ENCODE measurements at regions not wholly inside any gene's neighbourhood (a gene's known extent, or its start where the extent isn't known, plus 50 kb on each side); places are given as distances from the start of the nearest gene placed in this dataset.

DNA sequence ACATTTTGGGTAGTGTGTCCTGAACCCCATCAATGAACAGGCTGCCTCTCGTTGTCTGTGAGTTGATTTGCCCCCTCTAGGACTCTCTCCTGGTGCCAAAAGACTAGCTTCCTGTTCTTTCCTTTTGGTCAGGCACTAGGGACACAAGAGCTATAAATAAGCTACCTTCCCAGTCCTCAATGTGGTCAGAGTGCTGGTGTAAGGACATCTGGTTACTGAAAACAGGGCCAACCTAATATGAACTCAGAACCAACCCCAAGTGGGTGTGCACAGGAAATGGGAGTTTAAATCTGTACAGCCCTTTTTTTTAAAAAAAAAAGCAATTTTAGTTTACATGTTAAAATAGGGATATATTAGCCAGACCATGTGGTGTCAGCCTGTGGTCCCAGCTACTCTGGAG is 129.2 kb downstream of the ZIC5 start:
- TF ChIP-seq JUN (IDR thresholded peaks at IDR 0.05; ENCODE audit: low read depth, low read length) (no peak), BCL11A (IDR thresholded peaks at IDR 0.05; ENCODE audit: low read depth in 2 of 2, low read length in 2 of 2) (no peak), BRCA1 (IDR thresholded peaks at IDR 0.05; ENCODE audit: low read depth, low read length) (no peak)
- TF ChIP-seq, protein P1, sequence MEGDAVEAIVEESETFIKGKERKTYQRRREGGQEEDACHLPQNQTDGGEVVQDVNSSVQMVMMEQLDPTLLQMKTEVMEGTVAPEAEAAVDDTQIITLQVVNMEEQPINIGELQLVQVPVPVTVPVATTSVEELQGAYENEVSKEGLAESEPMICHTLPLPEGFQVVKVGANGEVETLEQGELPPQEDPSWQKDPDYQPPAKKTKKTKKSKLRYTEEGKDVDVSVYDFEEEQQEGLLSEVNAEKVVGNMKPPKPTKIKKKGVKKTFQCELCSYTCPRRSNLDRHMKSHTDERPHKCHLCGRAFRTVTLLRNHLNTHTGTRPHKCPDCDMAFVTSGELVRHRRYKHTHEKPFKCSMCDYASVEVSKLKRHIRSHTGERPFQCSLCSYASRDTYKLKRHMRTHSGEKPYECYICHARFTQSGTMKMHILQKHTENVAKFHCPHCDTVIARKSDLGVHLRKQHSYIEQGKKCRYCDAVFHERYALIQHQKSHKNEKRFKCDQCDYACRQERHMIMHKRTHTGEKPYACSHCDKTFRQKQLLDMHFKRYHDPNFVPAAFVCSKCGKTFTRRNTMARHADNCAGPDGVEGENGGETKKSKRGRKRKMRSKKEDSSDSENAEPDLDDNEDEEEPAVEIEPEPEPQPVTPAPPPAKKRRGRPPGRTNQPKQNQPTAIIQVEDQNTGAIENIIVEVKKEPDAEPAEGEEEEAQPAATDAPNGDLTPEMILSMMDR (IDR thresholded peaks at IDR 0.05; ENCODE audit: control extremely low read depth in 1 of 3, insufficient read depth in 1 of 3, low read depth in 1 of 3, low read length in 3 of 3): no peak

All from H1 (cell line).